GM12892 (cell line): ENCODE measurements at regions not wholly inside any gene's neighbourhood (a gene's known extent, or its start where the extent isn't known, plus 50 kb on each side); places are given as distances from the start of the nearest gene placed in this dataset.

Source experiments
- POLR2A ChIP-seq: IDR thresholded peaks from 2 replicates; pipeline ENCODE4 v1.6.1; 2011; ENCODE audit warnings: low read depth, low read length, control low read depth
- POLR2AphosphoS5 ChIP-seq: IDR thresholded peaks from 2 replicates; pipeline ENCODE4 v1.6.1; 2011; ENCODE audit warnings: low read depth, low read length, control low read depth
- TAF1 ChIP-seq: IDR thresholded peaks from 2 replicates; pipeline ENCODE4 v1.6.1; 2011; ENCODE audit warnings: low read depth, mild to moderate bottlenecking, control low read depth, low read length, borderline replicate concordance

DNA sequence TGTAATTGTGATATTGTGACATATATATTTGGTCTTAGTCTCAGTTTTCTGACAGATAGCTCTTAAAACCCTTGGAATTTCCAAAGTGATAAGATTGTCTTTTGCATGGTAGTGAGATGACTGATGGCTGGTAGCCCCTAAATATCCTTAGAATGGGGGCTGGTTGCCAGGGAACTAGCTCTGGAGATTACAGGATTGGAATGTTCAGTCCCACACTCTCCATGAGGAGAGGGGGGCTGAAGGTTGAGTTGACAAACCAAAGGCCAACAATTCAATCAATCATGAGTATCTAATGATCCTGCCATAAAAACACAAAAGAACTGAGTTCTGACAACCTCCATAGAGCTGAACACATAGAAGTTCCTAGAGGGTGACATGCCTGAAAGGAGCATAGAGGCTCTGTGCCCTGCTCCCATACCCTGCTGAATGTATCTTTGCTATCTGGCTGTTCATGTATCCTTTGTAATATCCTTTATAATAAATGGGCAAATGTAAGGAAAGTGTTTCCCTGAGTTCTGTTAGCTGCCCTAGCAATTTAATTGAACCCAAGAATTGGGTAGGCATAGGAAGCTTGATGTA, 1680.3 kb upstream of the PIK3C3 start:
- TF ChIP-seq POLR2A (no peak), POLR2AphosphoS5 (no peak), TAF1 (no peak)
